ENCODE measurements at regions not wholly inside any gene's neighbourhood (a gene's known extent, or its start where the extent isn't known, plus 50 kb on each side); places are given as distances from the start of the nearest gene placed in this dataset.

- TF ChIP-seq CTCF (IDR thresholded peaks at IDR 0.05) (no peak), POLR2AphosphoS5 (IDR thresholded peaks at IDR 0.05) (no peak)
Observed at GRCh38 chr2:2867397-2867979, 510.1 kb downstream of the EIPR1 start.
